HG02610 (cell line): ENCODE measurements at regions not wholly inside any gene's neighbourhood (a gene's known extent, or its start where the extent isn't known, plus 50 kb on each side); places are given as distances from the start of the nearest gene placed in this dataset.
"Not testable (repeated sequence)": the region's sequence is repeated elsewhere in the genome, so short reads cannot be mapped to it uniquely, and the experiment has no call there.

ENCODE experiments used
- ATAC-seq: cut with Tn5 transposase; IDR thresholded peaks from one replicate; pipeline ENCODE4 v1.9.1; 2021; ENCODE audit warnings: mild to moderate bottlenecking, moderate library complexity; ENCODE audit not compliant: unreplicated experiment

- ATAC-seq, result not testable (repeated sequence)
Measured at GRCh38 chr10:30703446-30703845, 73.9 kb upstream of the LYZL2 start.

DNA sequence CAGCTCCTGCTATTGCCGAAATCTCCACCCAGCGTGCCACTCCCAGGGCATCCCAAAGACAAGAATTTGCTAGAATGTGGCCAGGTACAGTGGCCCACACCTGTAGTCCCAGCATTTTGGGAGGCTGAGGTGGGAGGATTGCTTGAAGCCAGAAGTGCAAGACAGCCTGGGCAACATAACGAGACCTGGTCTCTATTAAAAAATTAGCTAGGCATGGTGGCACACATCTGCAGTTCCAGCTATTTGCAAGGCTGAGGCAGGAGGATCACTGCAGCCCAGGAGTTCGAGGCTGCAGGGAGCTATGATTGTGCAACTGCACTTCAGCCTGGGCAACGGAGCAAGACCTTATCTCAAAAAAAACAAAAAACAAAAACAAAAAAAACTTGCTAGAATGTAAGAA is 73.3 kb upstream of the LYZL2 start:
- no peak for ATAC-seq

- peak; percentile 63 for ATAC-seq
Measured at GRCh38 chr10:30701451-30702173, 72.1 kb upstream of the LYZL2 start.

DNA sequence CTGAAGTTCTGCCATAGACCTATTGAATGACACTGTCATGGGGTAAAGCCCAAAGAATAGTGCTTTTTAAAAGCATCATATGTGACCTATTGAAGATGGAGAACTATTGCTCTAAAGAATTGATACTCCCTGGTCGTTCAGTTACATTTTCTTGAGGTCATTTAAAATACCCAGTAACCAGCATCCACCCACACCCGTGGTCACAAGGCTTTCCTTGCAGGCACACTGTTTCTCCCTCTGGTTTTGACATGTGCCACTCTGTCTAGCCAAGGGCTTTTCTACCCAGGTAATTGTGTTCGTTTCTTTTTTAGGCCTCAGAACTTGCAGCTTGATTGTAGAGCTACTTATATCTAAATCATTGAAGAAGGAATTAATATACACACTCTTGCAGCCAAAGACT is 68.3 kb upstream of the LYZL2 start:
- no peak for ATAC-seq

DNA sequence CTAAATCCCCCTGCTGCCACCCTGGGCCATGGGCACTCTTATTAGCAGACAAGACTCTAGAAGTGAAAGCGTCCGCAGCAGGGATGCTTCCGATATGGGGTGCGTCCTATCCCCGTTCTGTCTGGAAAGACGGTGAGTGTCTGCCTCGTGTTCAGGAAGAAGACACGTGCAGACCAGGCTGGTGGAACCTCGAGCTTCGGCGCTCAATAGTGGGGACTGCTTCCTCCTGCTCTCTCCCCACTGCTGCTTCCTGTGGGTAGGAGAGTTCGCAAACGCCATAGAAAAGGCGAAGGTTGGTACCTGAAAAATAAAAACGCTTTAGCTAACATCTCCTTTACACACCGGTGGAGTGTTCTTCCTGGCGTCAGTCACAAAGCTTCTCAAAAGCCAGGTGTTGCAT is 67.7 kb upstream of the LYZL2 start:
- not testable (repeated sequence) for ATAC-seq

- ATAC-seq, result not testable (repeated sequence)
Measured at GRCh38 chr10:30696416-30697185, 67.0 kb upstream of the LYZL2 start.

DNA sequence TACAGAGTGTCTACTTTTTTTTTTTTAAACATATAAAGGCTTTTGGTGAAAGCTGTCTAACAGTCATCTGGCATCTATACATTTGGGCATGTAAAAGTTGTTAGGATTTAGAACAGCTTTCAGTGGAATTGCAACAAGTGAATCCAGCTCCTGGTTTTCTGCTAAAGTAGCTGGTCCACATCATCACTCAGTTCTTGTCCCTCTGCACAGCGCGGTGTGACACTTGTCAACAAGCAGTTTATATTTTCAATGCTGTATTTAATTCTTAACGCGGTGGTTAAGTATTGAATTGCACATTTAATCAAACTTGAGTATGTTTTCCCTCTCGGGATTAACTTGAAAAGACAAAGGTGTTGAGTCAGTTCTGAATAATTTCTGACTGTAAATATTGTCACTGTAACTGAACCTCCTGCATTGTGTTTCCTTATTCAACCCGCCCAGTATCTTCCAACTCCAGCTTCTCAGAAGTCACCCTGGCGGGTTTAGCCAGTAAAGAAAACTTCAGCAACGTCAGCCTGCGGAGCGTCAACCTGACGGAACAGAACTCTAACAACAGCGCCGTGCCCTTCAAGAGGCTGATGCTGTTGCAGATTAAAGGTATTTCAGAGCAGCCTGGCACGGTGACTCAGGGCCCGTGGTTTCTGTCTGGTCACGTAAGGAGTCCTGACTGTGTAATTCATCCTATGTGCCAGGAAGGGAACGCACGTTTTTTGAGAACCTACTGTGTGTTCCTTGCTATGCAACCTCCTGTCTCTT is 66.1 kb upstream of the LYZL2 start:
- not testable (repeated sequence) for ATAC-seq

DNA sequence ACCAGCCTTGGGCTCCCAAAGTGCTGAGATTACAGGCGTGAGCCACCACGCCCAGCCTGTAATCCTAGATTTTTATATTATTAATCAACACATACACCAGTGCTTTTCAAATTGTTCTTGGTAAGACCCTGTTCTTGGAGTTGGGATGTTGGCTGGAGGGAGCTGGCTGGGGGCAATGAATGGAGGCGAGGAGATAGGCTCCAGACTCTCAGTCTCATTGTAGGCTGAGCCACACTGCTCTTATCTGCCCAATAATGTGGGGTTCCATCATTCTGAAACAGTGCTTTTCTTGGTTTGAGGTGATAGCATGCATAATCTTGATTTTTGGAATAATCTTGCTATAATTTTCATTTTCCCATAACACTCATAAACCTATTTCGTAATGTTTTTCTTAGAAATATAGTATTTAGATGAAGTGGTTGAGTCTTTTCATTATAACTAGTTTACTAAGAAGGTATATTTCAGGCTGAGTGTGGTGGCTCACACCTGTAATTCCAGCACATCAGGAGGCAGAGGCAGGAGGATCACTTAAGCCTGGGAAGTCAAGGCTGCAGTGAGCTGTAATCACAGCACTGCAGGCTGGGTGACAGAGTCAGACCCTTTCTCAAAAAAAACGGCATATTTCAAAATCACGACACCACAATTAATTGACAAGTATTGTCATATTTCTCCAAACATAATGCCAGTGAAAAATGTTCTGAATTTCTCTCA is 65.1 kb upstream of the LYZL2 start:
- no peak for ATAC-seq

DNA sequence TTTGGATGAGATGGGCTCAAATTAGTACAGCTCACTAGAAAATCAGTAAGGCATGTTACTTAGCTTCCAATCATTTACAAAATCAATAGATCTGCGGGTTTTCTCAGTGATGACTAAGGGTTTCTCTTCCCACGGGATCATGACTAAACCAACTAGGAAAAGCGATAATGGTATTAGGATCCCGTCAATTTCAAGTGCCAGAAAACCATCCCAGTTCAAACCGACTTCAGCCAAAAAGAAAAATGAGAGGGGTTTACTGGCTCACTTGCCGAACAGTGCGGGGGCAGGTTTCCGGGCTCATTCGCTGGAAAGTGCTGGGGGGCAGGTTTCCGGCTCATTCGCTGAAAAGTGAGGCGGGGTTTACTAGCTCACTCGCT is 62.1 kb upstream of the LYZL2 start:
- ATAC-seq, result no peak

- ATAC-seq, result not testable (repeated sequence)
Measured at GRCh38 chr10:30690948-30691638, 61.5 kb upstream of the LYZL2 start.

DNA sequence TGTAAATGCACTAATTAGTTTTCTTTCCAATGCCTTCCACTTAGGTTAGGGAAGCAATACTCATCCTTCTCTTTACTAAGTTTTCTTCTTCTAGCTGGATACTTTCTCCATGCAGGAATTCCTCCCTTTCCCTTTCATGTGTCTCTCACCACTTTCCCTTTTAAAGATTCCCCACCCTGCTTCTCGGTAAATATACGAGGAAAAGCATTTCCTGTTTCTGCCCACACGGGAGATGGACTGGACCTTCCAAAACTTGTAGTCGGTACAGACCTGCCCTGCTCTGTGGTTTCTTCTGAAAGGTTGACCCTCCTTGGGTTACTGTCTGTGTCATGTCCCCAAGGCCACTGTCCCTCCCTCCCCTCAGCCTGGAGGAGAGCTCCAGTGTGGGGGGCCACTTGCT is 58.9 kb upstream of the LYZL2 start:
- no peak for ATAC-seq

DNA sequence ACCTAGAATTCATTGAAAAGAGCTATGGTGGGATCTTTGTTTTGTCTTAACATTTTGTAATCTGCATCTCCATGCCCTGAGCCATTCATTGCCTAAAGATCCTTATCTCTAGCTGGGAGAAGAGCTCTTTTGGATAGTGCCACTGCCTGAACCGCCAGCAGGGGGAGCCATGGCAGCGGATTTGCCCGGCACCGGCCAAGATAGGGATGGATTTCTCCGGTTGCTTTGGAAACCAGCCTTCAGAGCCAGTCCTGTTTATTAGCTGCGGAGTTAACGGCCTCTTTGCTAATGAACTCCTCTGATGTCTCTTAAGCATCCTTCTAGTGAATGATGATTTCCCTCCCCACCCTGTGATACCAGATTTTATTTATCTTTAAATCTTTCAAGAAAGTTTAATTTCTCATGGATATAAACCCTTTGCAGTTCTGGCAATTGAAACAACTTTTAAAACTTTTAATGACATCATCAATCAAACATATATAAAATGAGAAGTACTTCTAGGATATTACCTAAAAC is 58.2 kb upstream of the LYZL2 start:
- ATAC-seq, result no peak

- ATAC-seq, result no peak
Measured at GRCh38 chr10:30686708-30687107, 57.2 kb upstream of the LYZL2 start.

DNA sequence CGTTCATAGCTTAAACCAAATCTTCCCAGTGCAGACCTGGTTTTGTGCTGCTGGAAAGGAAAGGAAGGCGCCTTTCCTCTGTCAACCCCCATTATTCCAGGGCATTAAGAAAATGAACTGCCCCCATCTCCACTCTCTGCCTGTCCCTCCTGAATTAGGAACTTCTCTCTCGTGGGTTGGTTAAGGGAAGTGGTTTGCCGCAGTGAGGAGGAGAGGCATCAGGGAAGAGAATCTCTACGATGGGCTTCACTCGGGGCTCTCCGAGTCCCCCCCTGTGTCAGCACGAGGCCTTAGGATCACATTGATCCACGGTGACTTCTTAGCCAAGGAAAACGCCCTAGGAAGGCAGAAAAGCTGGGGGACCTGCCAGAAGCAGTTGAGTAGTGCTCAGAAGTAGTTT is 53.9 kb upstream of the LYZL2 start:
- ATAC-seq, result no peak

- not testable (repeated sequence) for ATAC-seq
Measured at GRCh38 chr10:30682377-30683199, 53.0 kb upstream of the LYZL2 start.

- ATAC-seq, result no peak
Measured at GRCh38 chr10:30680908-30681307, 51.4 kb upstream of the LYZL2 start.
